ENCODE measurements at regions not wholly inside any gene's neighbourhood (a gene's known extent, or its start where the extent isn't known, plus 50 kb on each side); places are given as distances from the start of the nearest gene placed in this dataset.
A peak's percentile ranks its signal among the peaks of the same experiment; 100 is the strongest.

DNA sequence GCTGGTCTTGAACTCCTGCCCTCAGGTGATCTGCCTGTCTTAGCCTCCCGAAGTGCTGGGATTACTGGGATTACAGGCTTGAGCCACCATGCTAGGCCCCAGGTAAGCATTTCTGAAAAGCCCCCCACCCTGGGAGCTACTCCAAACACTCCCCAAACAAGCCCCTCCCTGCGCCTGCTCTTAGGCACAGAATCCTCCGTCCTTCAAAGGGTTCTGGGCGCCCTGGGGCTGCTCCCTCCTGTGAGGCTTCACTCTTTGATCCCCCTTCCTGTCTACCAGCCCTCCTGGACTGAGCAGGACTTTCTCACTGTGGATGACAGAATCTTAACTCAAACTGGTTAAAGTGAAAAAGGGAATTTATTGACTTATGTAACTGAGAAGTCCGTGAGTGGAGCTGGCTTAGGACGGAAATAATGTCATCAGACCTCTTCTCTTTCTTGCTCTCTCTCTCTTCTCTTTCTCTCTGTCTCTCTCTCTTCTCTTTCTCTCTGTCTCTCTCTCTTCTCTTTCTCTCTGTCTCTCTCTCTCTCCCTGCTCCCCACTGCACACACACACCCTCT, 66.9 kb upstream of the CLMN start:
- peak; percentile 43 for DNase-seq (ENCODE audit: low spot score)

DNA sequence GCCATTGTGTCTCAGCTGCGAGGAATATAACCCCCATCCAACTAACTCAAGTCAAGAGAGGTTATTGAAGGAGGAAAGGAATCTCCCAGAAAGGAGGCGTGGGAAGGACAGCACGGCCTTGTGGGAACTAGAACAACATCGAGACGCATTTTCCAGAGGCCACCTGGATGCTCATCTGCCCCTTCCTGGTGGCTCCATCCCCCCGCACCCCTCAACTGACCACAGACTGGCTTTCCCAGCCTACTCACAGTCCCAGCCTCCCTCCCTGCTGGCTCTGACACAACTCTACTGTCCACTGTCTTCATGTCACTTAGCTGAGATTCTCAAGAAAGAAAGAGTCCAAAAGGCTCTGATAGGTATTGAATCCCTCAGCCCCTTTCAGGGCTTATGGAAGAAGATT, 66.0 kb upstream of the CLMN start:
- DNase-seq (ENCODE audit: low spot score) = no peak

DNA sequence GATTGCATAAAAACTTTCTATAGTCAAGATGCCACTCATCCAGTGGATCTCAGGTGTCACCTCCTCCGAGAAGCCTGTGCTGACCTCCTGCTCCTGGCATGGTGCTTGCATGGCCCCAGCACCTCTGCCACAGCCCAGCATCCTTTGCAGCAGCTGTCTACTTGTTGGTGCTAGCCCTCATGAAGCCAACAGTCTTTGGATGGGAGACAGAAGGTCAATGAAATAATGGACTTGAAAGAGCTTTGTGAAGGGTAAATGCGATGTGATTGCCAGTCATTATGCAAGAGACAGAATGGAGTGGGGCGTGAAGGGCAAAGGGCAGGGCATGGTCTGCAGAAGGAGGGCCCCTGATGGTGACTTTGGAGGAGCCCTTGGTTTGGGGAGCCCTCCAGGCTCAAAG, 63.0 kb upstream of the CLMN start:
- no peak for DNase-seq (ENCODE audit: low spot score)

DNA sequence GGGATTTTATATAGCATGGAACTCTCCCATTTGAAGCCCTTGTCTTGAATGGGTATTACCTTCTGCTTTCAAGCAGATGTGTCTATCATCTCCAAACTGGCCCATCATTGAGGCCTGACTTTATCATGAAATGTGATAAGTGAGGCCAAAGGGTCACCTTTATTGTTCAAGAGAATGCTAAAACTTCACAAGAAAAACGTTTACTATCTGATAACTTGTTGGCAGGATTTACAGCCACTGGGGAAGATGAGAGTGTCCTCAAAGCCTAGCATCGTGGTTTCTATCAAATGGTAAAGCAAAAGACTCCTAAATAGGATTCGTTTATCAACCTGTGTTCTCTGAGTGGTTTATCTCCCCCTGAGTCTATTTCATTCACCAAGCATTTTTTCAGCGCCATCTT, 62.0 kb upstream of the CLMN start:
- DNase-seq (ENCODE audit: low spot score) = no peak

DNA sequence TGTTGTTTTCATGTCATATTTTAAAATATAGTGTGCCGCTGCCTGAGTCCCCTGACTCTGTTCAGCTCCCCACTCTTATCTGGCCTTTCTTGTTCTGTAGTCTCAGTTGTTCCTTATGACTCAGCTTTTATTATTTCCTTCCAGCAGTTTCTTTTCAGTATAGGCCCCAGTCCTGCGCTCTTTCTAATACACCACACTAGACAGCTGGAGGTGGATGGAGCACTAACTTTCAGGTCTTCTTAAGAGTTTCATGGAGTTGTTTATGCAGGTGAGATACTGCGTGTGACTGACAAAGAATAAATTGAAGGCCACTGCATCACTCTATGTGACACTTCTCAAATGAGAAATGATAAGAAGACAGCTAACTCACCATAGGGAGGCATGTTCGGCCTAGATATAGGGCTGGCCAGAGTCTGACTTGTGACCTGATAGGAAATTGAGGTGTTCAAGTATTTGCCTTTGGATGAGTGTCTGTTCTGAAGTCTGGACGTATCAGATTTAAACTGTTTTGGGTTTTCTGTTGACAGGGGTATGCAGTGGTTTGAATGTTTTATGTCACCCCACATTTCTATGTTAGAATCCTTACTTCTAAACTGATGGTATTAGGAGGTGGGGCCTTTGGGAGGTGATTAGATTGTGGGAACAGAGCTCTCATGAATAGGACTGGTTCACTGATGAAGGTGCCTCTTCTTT, 60.8 kb upstream of the CLMN start:
- DNase-seq (ENCODE audit: low spot score) = no peak

DNA sequence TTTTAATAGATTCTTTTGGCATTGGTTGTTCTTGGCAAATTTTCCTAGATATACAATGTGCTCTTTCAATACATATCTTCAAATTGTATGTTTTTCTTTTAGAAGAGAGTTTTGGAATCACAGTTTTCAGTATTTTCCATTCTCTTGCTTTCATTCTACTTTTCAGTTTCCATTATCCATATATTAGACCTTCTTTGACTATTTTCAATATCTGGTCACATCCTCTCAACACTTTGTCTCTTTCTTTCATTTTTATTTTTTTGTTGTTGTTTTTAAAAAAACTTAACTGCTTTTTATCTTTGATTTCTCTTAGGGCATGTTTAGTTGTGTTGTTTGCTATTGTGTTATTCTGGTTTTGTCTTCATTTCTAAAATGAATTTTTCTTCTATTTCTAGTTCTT, 59.9 kb upstream of the CLMN start:
- no peak for DNase-seq (ENCODE audit: low spot score)

DNA sequence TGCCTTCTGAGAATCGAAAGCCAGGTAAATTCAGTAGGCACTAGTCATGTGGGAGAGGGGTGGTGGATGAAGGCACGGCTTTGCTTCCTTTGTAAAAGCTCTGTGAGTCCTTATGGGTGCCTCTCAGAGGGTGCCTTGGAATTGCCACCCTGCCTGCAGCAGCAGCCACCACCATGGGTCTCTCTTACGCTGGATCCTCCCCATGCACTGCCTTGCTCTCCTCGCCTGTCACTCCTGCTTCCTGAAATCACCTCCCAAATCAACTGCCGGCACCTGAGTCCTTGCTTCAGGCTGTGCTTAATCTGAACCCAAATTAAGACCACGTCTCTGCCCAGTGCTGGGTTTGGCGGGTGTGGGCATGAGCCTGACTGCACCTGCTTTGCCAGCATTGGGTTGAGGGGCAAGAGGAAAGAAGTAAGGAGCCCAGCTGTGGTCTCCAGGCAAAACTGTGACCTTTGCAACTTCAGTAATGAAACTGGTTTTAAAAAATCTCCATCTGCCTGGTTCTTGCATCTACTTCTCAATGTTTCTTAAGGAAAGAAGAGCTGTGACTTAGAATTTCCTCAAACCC, 55.9 kb upstream of the CLMN start:
- no peak for DNase-seq (ENCODE audit: low spot score)

DNA sequence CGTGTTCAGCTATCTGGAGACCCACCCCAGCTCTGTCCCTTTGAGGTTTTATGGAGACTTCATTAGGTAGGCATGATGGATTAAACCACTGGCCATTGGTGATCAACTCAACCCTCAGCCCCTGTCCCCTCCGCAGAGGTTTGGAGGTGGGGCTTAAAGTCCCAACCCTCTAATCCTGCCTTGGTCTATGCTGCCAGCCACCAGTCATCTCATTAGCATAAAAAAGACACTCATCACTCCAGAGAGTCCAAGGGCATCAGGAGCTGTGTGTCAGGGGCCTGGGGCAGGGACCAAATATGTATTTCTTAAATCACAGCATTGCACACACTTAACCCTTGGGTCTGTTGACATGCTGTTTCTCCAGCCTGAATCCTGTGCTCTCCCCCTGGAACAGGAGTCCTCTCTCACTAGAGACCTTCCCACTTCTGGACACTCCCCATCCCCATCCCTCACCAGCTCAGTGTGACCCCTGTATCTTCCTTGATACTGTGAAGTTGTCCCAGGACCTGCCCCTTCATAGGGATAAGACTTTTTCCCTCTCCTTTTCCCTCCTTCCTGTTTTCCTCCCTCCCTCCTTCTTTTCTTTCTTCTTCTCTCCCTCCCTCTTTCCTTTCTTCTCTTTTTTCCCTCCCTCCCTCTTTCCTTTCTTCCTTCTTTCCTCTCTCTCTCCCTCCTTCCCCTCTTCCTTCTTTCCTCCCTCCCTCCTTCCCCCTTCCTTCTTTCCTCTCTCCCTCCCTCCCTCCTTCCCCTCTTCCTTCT, 54.7 kb upstream of the CLMN start:
- DNase-seq (ENCODE audit: low spot score) = no peak

DNA sequence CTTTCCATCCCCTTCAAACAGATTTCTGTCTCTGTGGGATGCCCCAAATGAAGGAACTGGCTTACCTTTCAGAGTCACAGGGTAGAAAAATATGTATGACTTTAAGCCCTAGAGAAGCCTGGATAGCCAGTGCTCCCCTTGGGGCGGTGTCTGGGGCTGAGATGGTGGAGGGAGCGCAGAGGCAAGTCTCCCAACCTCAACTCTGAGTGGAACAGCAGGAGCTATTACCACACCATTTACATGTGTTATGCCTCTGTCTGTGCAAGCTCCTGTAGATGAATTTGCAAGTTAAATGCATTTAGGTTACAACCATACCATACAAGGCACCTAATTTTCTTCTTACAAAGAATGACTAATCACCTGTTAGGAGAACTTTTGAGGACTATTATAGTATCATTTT, 50.4 kb upstream of the CLMN start:
- no peak for DNase-seq (ENCODE audit: low spot score)
